Psoas muscle (tissue), 7 donors: ENCODE measurements at regions not wholly inside any gene's neighbourhood (a gene's known extent, or its start where the extent isn't known, plus 50 kb on each side); places are given as distances from the start of the nearest gene placed in this dataset.

Experiments
- ATAC-seq, 4 donors: fragments of 200-7000 bp; cut with Tn5 transposase; one replicate each; pipeline ENCODE4 v1.9.1; 2020; ENCODE audit warnings: moderate library complexity in 3 of 4, mild to moderate bottlenecking in 2 of 4
- DNase-seq, 2 donors: peaks; one replicate each; pipeline ENCODE4 v3.0.0-alpha.2; 2020
- H3K27ac ChIP-seq: fragments of 200-600 bp; one replicate; pipeline ENCODE4 v1.8.0; 2022
- H3K27me3 ChIP-seq, 3 donors: fragments of 200-600 bp in 1 of 3; one replicate each; pipeline versions ENCODE4 v1.6.1 to v1.8.0; 2013 to 2022; ENCODE audit warnings: low read length in 2 of 3, mild to moderate bottlenecking in 2 of 3, moderate library complexity in 1 of 3; ENCODE audit not compliant: insufficient read depth in 3 of 3
- H3K36me3 ChIP-seq, 2 donors: fragments of 200-600 bp in 1 of 2; one replicate each; pipeline versions ENCODE4 v1.6.1 to v1.8.0; 2013 to 2022; ENCODE audit warnings: low read depth in 1 of 2, mild to moderate bottlenecking in 1 of 2, moderate library complexity in 1 of 2; ENCODE audit not compliant: insufficient read depth in 1 of 2
- H3K4me1 ChIP-seq: fragments of 200-600 bp; one replicate; pipeline ENCODE4 v1.8.0; 2022
- H3K4me3 ChIP-seq: fragments of 200-600 bp; one replicate; pipeline ENCODE4 v1.8.0; 2022; ENCODE audit warnings: mild to moderate bottlenecking
- H3K9me3 ChIP-seq: fragments of 200-600 bp; one replicate; pipeline ENCODE4 v1.8.0; 2022
- CTCF ChIP-seq: fragments of 200-600 bp; IDR thresholded peaks from one replicate; pipeline ENCODE4 v1.8.0; 2022; ENCODE audit warnings: antibody characterized with exemption
- WGBS, 3 donors: extraction: QIAGEN DNeasy Blood & Tissue Kit; methylation state at CpG; one replicate each; pipeline versions ENCODE4 v1.1.6 to v1.1.7; 2013; 5-methylcytosine and 5-hydroxymethylcytosine counted together
- intact Hi-C, 2 donors: fragments of 100-400 bp; cut with DNase I; formaldehyde crosslinking; loops; one replicate each; pipeline versions ENCODE4 v1.11.0 to v1.14.2; 2022
- donor health status: healthy with polysubstance abuse.
- donor health status: DM: no; HTN: no; CAD: no; lungs with moderate emphysema.
- donor health status: Bipolar disorder and iron deficiency.
- donor health status: healthy.
- donor health status: DM: yes; HTN: yes; CAD: no.
- donor health status: DM: no; HTN: no; CAD: no.
- donor health status: DM: yes; HTN: yes; CAD: no.

- ATAC-seq (no peak), DNase-seq (no peak)
- Histone ChIP-seq H3K4me3 (no peak overlapping the region), H3K36me3 (no peaks in the 10 kb centered on the region), H3K9me3 (no peaks in the 10 kb centered on the region), H3K27ac (no peak overlapping the region), H3K27me3 (no peaks in the 10 kb centered on the region), H3K4me1 (no peaks in the 10 kb centered on the region)
- intact Hi-C loops: no loop called here
- TF ChIP-seq CTCF: no peak
- WGBS, 3 donors: 32 to 92% (median 44%) methylated on average over 1 of the region's 1 CpG
Observed at GRCh38 chr6:21999741-22000140, 297.1 kb downstream of the PRL start.

GRCh38 chr6:22001396-22002027, 295.3 kb downstream of the PRL start:
- H3K27me3 ChIP-seq: no peaks in the 10 kb centered on the region
- TF ChIP-seq CTCF: no peak
- intact Hi-C loops: no loop called here
- no peaks in the 10 kb centered on the region for H3K36me3 ChIP-seq
- no peak for DNase-seq
- no peak for ATAC-seq
- no peak overlapping the region for H3K27ac ChIP-seq
- no peak overlapping the region for H3K4me3 ChIP-seq
- no peaks in the 10 kb centered on the region for H3K4me1 ChIP-seq
- WGBS, 3 donors: 45 to 60% (median 46%) methylated on average over 2 of the region's 2 CpGs
- H3K9me3 ChIP-seq: no peaks in the 10 kb centered on the region

- no peak for TF ChIP-seq CTCF
- no peak for DNase-seq
- Histone ChIP-seq H3K4me3 (no peak overlapping the region), H3K4me1 (no peaks in the 10 kb centered on the region), H3K27me3 (no peaks in the 10 kb centered on the region), H3K27ac (no peak overlapping the region), H3K36me3 (no peaks in the 10 kb centered on the region), H3K9me3 (no peaks in the 10 kb centered on the region)
- ATAC-seq: no peak
- intact Hi-C loops: no loop called here
- 64 to 69% (median 68%) methylated on average over 3 of the region's 3 CpGs for WGBS, 3 donors
Observed at GRCh38 chr6:22003287-22003686, 293.5 kb downstream of the PRL start.

- H3K36me3 ChIP-seq: no peaks in the 10 kb centered on the region
- no peaks in the 10 kb centered on the region for H3K9me3 ChIP-seq
- intact Hi-C loops: no loop called here
- no peak for DNase-seq
- ATAC-seq: no peak
- no peak for TF ChIP-seq CTCF
- WGBS, 3 donors: 78 to 99% (median 97%) methylated on average over 3 of the region's 3 CpGs
- no peaks in the 10 kb centered on the region for H3K27me3 ChIP-seq
- H3K27ac ChIP-seq: no peak overlapping the region
- H3K4me1 ChIP-seq: no peaks in the 10 kb centered on the region
- H3K4me3 ChIP-seq: no peak overlapping the region
Observed at GRCh38 chr6:22006795-22007194, 290.0 kb downstream of the PRL start.

- 79 to 83% (median 81%) methylated on average over 3 of the region's 3 CpGs for WGBS, 3 donors
- ATAC-seq (no peak), DNase-seq (no peak)
- no peaks in the 10 kb centered on the region for H3K9me3 ChIP-seq
- H3K4me1 ChIP-seq: no peaks in the 10 kb centered on the region
- H3K36me3 ChIP-seq: no peaks in the 10 kb centered on the region
- no peak for TF ChIP-seq CTCF
- H3K27ac ChIP-seq: no peak overlapping the region
- intact Hi-C loops: no loop called here
- H3K27me3 ChIP-seq: no peaks in the 10 kb centered on the region
- H3K4me3 ChIP-seq: no peak overlapping the region
Observed at GRCh38 chr6:22007469-22007868, 289.4 kb downstream of the PRL start.
